ENCODE measurements at regions not wholly inside any gene's neighbourhood (a gene's known extent, or its start where the extent isn't known, plus 50 kb on each side); places are given as distances from the start of the nearest gene placed in this dataset.
"Not testable (repeated sequence)": the region's sequence is repeated elsewhere in the genome, so short reads cannot be mapped to it uniquely, and the experiment has no call there.

DNA sequence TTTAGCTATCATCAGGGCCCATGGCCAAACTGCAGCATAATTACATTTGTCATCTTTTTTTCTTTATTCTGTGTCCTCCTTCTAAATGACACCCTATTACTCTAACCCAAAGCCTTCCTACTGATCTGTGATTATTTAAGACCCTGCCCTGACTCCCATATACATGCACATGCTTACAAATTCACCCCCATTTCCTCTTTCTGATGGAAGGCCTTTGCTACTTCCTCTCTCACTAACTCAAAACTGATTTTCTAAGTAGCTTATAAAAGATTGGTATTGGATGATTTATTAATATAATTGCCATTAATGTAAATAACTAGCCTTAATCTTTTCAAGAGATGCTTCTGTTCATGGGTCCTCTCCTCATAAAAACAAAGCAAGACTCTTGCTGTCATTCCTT is 179.2 kb downstream of the EDEM1 start:
- H3K4me1 ChIP-seq = no peaks in the 10 kb centered on the region
- no peaks in the 10 kb centered on the region for H3K27me3 ChIP-seq
- TF ChIP-seq EP300 (IDR thresholded peaks at IDR 0.05) = no peak
- no peak for TF ChIP-seq POLR2AphosphoS5 (IDR thresholded peaks at IDR 0.05)
- TF ChIP-seq, protein P1, sequence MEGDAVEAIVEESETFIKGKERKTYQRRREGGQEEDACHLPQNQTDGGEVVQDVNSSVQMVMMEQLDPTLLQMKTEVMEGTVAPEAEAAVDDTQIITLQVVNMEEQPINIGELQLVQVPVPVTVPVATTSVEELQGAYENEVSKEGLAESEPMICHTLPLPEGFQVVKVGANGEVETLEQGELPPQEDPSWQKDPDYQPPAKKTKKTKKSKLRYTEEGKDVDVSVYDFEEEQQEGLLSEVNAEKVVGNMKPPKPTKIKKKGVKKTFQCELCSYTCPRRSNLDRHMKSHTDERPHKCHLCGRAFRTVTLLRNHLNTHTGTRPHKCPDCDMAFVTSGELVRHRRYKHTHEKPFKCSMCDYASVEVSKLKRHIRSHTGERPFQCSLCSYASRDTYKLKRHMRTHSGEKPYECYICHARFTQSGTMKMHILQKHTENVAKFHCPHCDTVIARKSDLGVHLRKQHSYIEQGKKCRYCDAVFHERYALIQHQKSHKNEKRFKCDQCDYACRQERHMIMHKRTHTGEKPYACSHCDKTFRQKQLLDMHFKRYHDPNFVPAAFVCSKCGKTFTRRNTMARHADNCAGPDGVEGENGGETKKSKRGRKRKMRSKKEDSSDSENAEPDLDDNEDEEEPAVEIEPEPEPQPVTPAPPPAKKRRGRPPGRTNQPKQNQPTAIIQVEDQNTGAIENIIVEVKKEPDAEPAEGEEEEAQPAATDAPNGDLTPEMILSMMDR (IDR thresholded peaks at IDR 0.05) = no peak
- TF ChIP-seq POLR2A (IDR thresholded peaks at IDR 0.05) = no peak
- H3K4me3 ChIP-seq = no peak overlapping the region
- DNase-seq = no peak
- intact Hi-C loops (cut with DNase I; ENCODE audit: low total_unique reads) = no loop called here
- H3K9me3 ChIP-seq = no peaks in the 10 kb centered on the region
- H3K36me3 ChIP-seq = no peaks in the 10 kb centered on the region
- no peak overlapping the region for H3K27ac ChIP-seq

DNA sequence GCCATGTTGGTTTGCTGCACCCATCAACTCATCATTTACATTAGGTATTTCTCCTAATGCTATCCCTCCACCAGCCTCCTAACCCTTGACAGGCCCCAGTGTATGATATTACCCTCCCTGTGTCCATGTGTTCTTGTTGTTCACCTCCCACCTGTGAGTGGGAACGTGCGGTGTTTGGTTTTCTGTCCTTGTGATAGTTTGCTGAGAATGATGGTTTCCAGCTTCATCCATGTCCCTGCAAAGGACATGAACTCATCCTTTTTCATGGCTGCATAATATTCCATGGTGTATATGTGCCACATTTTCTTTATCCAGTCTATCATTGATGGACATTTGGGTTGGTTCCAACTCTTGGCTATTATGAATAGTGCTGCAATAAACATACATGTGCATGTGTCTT is 184.0 kb downstream of the EDEM1 start:
- H3K27me3 ChIP-seq; H3K4me1 ChIP-seq; H3K27ac ChIP-seq; H3K36me3 ChIP-seq; H3K9me3 ChIP-seq; DNase-seq; H3K4me3 ChIP-seq; intact Hi-C loops (cut with DNase I; ENCODE audit: low total_unique reads): not testable (repeated sequence)
- WGBS, 5 donors = 84 to 100% (median 98%) methylated on average over 2 of the region's 2 CpGs

DNA sequence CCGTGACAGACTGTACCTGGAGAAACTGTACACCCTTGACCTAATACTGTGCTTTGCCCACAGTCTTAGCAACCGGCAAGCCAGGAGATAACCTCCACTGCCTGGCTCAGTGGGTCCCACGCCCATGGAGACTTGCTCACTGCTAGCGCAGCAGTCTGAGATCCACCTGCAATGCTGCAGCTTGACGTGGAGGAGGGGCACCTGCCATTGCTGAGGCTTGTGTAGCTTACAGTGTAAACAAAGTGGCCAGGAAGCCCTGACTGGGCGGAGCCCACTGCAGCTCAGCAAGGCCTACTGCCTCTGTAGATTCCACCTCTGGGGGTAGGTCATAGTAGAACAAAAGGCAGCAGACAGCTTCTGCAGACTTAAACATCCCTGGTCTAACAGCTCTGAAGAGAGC is 189.3 kb downstream of the EDEM1 start:
- no peak overlapping the region for H3K4me3 ChIP-seq
- peaks cover 0 to 16% (median 0%) of the 10 kb centered on the region in 4 donors for H3K9me3 ChIP-seq
- H3K4me1 ChIP-seq = peaks cover 0 to 5% (median 0%) of the 10 kb centered on the region in 4 donors
- WGBS, 5 donors = 20 to 52% (median 28%) methylated on average over 2 to 6 of the region's 6 CpGs
- intact Hi-C loops (cut with DNase I; ENCODE audit: low total_unique reads) = no loop called here
- DNase-seq = peak; percentile 82 to 92
- H3K27me3 ChIP-seq = no peaks in the 10 kb centered on the region
- H3K36me3 ChIP-seq = no peaks in the 10 kb centered on the region
- TF ChIP-seq POLR2AphosphoS5 (IDR thresholded peaks at IDR 0.05) = peak in 2 of 3 donors; percentile 62 to 77
- TF ChIP-seq, protein P1 (IDR thresholded peaks at IDR 0.05) = no peak
- no peak for TF ChIP-seq EP300 (IDR thresholded peaks at IDR 0.05)
- no peak overlapping the region for H3K27ac ChIP-seq

DNA sequence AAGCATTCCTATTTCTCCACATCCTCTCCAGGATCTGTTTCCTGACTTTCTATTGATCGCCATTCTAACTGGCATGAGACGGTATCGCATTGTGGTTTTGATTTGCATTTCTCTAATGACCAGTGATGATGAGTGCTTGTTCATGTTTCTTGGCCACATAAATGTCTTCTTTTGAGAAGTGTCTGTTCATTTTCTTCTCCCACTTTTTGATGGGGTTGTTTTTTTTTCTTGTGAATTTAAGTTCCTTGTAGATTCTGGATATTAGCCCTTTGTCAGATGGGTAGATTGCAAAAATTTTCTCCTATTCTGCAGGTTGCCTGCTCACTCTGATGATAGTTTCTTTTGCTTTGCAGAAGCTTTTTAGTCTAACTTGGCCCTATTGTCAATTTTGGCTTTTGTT is 191.8 kb downstream of the EDEM1 start:
- H3K36me3 ChIP-seq; H3K27me3 ChIP-seq; H3K27ac ChIP-seq; H3K4me3 ChIP-seq; H3K4me1 ChIP-seq; intact Hi-C loops (cut with DNase I; ENCODE audit: low total_unique reads); DNase-seq: not testable (repeated sequence)
- 96 to 100% (median 97%) methylated on average over 3 of the region's 3 CpGs for WGBS, 5 donors
- peaks cover 0 to 16% (median 3%) of the 10 kb centered on the region in 4 donors for H3K9me3 ChIP-seq

DNA sequence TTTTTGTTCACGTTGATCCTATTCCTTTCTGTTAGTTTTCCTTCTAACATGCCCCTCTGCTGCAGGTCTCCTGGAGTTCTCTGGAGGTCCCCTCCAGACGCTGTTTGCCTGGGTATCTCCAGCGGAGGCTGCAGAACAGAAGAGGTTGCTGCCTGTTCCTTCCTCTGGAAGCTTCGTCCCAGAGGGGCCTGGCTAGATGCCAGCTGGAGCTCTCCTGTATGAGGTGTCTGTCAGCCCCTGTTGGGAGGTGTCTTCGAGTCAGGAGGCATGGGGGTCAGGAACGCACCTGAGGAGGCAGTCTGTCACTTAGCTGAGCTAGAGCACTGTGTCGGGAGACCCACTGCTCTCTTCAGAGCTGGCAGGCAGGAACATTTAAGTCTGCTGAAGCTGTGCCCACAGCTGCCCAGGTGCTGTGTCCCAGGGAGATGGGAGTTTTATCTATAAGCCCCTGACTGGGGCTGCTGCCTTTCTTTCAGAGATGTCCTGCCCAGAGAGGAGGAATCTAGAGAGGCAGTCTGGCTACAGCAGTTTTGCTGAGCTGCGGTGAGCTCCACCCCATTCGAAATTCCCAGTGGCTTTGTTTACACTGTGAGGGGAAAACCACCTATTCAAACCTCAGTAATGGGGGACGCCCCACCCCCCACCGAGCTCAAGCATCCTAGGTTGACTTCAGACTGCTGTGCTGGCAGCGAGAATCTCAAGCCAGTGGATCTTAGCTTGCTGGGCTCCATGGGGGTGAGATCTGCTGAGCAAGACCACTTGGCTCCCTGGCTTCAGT is 196.2 kb downstream of the EDEM1 start:
- intact Hi-C loops (cut with DNase I; ENCODE audit: low total_unique reads); H3K27me3 ChIP-seq; H3K4me1 ChIP-seq; H3K4me3 ChIP-seq; H3K27ac ChIP-seq; H3K36me3 ChIP-seq; DNase-seq: not testable (repeated sequence)
- 70 to 78% (median 75%) methylated on average over 11 to 12 of the region's 12 CpGs for WGBS, 5 donors
- H3K9me3 ChIP-seq = peaks cover 0 to 14% (median 3%) of the 10 kb centered on the region in 4 donors

DNA sequence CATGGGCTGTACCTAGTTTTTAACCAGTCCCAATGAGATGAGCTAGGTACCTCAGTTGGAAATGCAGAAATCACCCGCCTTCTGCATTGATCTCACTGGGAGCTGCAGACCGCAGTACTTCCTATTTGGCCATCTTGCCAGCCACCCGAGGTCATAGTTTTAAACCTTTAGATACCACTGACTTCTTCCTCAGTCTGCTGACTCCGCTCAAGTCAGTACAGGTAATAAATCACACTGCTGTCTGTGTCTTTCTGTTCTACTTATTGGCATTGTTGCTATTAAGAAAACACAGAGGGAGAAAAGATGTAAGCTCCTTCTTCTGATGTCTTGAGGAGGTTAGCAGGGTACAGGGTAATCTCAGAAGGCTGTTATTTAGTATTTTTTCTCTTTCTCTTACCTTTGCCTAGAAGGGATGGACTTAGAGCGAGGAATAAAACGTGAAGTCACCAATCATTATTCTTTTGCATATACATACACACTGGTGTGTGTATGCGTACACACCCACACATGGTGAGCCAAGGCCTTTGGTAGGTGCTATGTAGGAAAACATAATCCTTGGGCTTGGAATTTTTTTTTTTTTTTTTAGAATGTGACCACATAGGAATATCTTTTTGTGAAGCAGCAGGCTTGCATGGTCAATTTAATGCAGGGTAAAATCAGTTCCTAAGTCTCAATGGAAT is 197.2 kb downstream of the EDEM1 start:
- Histone ChIP-seq H3K4me1 (no peaks in the 10 kb centered on the region), H3K27me3 (no peaks in the 10 kb centered on the region), H3K9me3 (peaks cover 0 to 6% (median 2%) of the 10 kb centered on the region in 4 donors), H3K36me3 (no peaks in the 10 kb centered on the region), H3K4me3 (no peak overlapping the region), H3K27ac (no peak overlapping the region)
- TF ChIP-seq, protein P1 (IDR thresholded peaks at IDR 0.05) = no peak
- no peak for TF ChIP-seq EP300 (IDR thresholded peaks at IDR 0.05)
- TF ChIP-seq POLR2A (IDR thresholded peaks at IDR 0.05) = no peak
- no peak for TF ChIP-seq POLR2AphosphoS5 (IDR thresholded peaks at IDR 0.05)
- DNase-seq = no peak
- 86 to 90% (median 88%) methylated on average over 7 of the region's 7 CpGs for WGBS, 5 donors
- intact Hi-C loops (cut with DNase I; ENCODE audit: low total_unique reads) = no loop called here

Measured in stomach (tissue), 8 donors.